ENCODE measurements at regions not wholly inside any gene's neighbourhood (a gene's known extent, or its start where the extent isn't known, plus 50 kb on each side); places are given as distances from the start of the nearest gene placed in this dataset.

DNA sequence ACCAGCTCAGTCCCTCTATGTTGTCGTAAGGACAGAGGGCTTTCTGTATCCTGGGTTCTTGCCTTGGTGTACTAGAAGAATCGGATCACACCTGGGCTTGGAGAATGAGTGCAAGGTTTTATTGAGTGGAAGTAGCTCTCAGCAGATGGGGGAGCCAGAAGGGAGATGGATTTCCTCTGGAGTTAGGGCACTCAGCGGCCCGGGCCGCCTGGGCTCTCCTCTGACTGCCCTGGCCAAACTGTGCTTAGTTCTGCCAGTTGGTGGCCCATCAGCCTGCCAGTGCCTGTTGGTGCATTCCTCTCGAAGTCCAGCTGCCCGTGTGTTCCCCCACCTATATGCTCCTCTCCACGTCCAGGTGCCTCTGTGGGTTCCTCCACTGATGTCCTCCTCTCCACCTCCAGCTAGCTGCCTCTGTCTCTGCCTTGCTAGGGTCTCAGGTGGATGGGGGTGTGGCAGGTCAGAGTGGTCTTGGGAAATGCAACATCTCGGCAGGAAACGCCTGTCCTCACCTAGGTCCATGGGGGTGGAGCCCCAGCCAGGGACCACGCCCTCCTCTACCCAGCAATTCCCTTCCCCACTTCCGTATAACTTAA lies 148.6 kb downstream of the PPP1R3A start:
- TF ChIP-seq, protein P1, sequence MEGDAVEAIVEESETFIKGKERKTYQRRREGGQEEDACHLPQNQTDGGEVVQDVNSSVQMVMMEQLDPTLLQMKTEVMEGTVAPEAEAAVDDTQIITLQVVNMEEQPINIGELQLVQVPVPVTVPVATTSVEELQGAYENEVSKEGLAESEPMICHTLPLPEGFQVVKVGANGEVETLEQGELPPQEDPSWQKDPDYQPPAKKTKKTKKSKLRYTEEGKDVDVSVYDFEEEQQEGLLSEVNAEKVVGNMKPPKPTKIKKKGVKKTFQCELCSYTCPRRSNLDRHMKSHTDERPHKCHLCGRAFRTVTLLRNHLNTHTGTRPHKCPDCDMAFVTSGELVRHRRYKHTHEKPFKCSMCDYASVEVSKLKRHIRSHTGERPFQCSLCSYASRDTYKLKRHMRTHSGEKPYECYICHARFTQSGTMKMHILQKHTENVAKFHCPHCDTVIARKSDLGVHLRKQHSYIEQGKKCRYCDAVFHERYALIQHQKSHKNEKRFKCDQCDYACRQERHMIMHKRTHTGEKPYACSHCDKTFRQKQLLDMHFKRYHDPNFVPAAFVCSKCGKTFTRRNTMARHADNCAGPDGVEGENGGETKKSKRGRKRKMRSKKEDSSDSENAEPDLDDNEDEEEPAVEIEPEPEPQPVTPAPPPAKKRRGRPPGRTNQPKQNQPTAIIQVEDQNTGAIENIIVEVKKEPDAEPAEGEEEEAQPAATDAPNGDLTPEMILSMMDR (conservative IDR thresholded peaks at IDR 0.05; ENCODE audit: low read depth, low read length) = no peak
- DNase-seq (ENCODE audit: low read depth) = no peak
- no peak overlapping the region for H3K4me3 ChIP-seq (ENCODE audit: low read depth, low read length)

- no peak overlapping the region for H3K4me3 ChIP-seq (ENCODE audit: low read depth, low read length)
- peak; percentile 50 for DNase-seq (ENCODE audit: low read depth)
- TF ChIP-seq, protein P1 (conservative IDR thresholded peaks at IDR 0.05; ENCODE audit: low read depth, low read length) = no peak
Observed at GRCh38 chr7:113768387-113768786, 150.4 kb downstream of the PPP1R3A start.

DNA sequence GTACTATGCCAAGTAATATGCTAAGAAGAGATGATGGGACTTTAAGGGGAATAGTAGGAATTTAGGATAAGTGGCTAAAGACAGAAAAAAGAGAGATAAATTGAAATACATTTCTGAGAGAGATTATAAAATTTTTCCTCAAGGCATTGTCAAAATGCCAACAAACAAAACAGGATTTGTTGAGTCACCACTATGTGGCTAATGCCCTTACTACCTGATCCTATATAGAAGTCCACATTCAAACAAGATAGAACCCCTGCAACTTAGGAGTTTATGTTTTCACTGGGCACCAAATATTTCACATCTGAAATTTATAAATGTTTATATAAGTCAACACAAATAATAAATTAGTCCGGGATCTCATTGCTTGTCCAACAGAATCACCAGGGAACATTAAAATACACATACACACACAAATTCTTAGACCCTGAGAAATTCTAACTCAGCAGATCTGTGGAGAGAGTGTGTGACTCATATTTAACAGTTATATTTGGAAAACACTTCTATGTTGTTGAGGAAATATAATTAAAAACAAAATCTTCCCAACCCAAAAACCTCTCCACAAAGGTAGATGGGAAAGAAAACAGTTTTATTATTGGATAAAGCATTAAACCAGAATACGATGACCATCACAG lies 154.3 kb downstream of the PPP1R3A start:
- no peak overlapping the region for H3K4me3 ChIP-seq (ENCODE audit: low read depth, low read length)
- peak; percentile 37 for DNase-seq (ENCODE audit: low read depth)

DNA sequence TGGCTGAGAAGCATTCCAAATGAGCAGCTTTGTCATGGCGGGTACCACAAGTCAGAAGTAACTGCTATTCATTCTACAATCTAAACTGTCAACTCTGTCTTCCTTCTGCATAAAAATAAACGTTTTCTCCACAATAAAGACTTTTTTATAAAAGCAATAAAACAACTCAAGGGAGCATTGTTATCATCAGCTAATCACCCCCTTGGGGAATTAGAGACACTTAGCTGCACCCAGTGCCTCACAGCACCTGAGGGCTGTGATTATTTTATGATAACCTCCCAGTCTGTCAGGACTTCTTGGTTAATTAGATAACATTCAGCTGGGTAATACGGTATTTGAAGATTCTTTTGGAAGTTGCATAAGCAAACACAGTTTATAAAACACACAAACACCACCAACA lies 155.6 kb downstream of the PPP1R3A start:
- no peak for DNase-seq (ENCODE audit: low read depth)
- H3K4me3 ChIP-seq (ENCODE audit: low read depth, low read length) = no peak overlapping the region
- TF ChIP-seq, protein P1 (conservative IDR thresholded peaks at IDR 0.05; ENCODE audit: low read depth, low read length) = no peak

More for the DNA sequence above, 154.3 kb downstream of the PPP1R3A start:
- TF ChIP-seq, protein P1 (conservative IDR thresholded peaks at IDR 0.05; ENCODE audit: low read depth, low read length) = no peak

DNA sequence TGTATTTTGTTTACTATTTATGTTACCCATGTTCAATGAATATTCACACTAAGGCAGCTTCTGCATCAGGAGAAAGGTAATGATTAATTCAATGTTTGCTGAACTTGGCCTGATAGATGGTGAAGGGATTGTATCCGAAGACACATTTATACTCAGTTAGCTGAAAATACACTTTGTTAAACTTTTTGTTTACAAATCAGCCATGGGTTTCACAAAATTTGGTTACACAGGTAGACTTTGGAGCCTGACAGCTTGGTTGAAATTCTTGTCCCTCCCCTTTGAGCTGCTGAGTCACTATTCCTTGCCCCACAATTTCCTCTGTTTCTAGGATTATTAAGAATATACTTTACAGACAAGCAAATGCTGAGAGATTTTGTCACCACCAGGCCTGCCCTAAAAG lies 162.6 kb downstream of the PPP1R3A start:
- no peak for DNase-seq (ENCODE audit: low read depth)
- TF ChIP-seq, protein P1 (conservative IDR thresholded peaks at IDR 0.05; ENCODE audit: low read depth, low read length) = no peak
- H3K4me3 ChIP-seq (ENCODE audit: low read depth, low read length) = no peak overlapping the region

DNA sequence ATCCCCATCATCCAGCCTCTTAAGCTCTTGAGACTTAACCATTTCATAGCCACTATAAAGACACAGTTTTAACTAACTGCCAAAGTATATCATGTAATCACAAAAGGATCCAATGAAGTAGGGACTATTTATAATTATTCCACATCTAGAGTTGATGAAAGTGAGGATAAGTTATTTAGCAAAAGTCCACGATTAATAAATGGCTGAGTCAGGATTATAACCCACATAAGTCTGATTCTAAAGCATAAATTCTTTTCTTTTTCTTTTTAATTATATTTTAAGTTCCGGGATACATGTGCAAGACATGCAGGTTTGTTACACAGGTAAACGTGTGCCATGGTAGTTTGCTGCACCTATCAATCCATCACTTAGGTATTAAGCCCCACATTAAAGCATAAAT lies 166.1 kb downstream of the PPP1R3A start:
- DNase-seq (ENCODE audit: low read depth) = no peak
- TF ChIP-seq, protein P1 (conservative IDR thresholded peaks at IDR 0.05; ENCODE audit: low read depth, low read length) = no peak
- no peak overlapping the region for H3K4me3 ChIP-seq (ENCODE audit: low read depth, low read length)

GRCh38 chr7:113752289-113752688 lies 166.5 kb downstream of the PPP1R3A start:
- no peak for DNase-seq (ENCODE audit: low read depth)
- H3K4me3 ChIP-seq (ENCODE audit: low read depth, low read length) = no peak overlapping the region
- TF ChIP-seq, protein P1 (conservative IDR thresholded peaks at IDR 0.05; ENCODE audit: low read depth, low read length) = no peak

Measured in choroid plexus epithelial cell (primary cell).